IPS DF 4.7 (cell line): ENCODE measurements at regions not wholly inside any gene's neighbourhood (a gene's known extent, or its start where the extent isn't known, plus 50 kb on each side); places are given as distances from the start of the nearest gene placed in this dataset.
"Not testable (repeated sequence)": the region's sequence is repeated elsewhere in the genome, so short reads cannot be mapped to it uniquely, and the experiment has no call there.

Experiments
- DNase-seq: peaks from one replicate; pipeline ENCODE4 v3.0.0-alpha.2; 2013; ENCODE audit warnings: low spot score; ENCODE audit errors: extremely low read depth

DNA sequence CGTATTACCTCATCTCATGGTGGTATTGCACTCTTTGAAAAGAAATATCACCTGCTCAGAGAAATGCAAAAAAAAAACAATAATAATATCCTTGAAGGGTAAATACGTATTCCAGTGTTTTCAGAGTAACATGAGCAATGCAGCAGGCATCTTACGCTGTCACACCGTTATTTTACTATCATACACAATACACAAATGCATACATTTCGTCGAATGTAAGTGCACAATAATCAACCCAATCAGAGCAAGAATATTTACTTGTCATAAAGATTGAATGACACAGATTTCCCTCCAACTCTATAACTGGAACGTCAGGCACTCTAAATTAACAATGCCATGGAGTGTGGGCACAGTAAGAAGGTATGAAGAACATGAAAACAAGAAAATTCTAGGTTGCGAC, 1050.1 kb downstream of the PLA2G4A start:
- DNase-seq, result no peak

DNA sequence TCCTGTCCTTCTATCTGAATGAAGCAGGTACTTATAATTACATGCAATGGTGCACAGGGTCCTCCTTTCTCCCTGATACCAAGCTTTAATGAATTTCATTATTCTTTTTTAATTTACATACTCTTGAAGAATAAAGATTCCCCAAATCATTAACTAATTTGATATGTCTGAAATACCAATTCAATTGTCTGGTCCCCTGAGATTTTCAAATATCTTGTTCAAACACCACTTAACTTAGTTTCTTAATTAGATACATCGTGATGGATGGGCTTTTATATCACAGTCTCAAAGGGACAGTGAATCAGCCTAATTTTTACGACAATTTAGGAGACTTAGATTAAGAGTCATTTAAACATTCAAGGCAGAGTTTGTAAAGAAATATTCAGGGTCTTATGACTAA, 1054.6 kb downstream of the PLA2G4A start:
- no peak for DNase-seq

DNA sequence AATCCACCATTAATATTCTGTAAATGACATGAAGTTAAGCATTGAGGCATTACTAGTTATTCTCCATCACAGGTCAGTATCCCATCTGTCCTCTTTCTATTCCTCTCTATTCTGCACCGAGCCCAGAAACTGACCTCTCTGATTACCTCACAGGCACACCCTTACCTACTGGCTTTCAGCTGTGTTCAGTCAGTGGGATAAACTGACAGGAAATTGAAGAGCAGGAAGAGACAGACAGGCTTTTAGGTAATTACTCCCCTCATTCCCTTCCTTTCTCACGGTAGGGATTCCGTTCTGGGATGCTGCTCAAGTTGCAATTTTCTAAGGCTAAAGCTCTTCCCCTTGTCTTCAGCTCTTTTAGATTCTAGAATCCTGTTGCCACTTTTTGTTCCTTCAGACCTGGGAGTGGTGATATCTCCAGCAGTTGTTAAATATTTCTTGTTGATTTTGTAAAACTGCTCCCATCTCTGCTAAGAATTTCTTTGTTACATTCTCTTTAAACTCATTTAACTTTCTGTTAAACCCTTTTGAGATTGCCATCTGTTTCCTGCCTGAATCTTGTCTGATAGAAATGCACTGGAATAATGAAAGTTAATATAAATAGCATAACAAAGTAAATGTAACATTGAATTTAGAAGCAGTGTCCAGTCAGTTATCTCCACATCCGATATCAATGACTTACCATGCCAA, 1063.4 kb downstream of the PLA2G4A start:
- DNase-seq, result no peak

DNA sequence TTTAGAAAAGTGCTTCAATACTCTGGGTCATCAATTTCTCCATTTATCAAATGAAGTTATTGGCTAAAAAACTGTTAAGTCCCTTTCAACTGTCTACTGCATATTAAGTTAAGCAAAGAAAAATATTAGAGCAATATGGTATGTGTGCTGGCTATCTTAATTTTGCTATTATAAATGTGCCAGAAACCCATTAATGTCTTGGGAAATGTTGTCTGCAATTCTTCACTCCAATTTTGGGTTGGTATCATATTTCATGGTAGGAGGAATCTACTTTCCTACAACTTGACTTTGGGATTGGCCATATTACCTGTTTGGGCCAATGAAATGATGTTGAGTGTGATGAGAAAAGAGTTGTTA, 1063.9 kb downstream of the PLA2G4A start:
- DNase-seq, result no peak

DNA sequence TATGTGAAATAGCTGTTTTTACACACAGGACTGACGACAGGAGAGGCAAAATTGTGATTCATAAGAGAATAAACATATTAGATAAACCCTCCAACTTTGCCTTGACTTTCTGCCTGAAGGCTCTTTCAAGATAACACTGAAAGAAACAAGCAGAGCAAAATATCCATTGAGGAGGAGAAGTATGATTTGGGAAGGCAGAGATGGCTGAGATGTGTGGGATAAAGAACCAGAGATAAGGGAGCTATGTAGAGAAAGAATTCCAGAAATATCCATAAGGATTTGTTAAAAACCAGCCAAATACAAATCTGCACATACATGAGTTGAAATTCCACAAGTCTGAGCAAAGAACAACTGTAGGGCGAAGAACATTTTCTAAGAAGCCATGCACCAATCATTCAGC, 1064.7 kb downstream of the PLA2G4A start:
- DNase-seq, result no peak

DNA sequence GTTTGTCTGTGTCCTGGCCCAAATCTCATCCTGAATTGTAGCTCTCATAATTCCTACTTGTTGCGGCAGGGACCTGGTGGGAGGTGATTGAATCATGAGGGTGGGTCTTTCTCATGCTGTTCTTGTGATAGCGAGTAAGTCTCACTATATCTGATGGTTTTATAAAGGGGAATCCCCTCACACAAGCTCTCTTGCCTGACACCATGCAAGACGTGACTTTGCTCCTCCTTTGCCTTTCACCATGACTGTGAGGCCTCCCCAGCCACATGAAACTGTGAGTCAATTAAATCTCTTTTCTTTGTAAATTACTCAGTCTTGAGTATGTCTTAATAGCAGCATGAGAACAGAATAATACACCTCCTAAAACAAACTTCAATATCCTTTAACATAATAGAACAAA, 1065.6 kb downstream of the PLA2G4A start:
- DNase-seq, result no peak

DNA sequence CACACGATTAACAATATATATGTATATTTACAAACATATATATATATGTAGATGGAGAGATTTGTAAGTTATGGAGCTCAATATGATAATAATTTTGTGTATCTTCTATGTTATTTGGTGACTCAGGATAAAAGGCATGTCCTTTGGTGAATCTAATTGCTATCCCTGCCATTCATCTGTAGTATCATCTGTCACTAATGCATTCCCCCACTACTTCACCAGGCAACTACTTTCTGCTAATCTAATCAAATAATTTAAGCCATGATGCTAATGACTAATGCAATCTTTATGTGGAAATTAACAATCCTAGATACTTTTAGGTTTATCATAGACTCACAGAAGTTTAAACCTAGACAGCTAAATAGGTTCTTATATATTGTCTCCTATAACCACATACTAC, 1074.5 kb downstream of the PLA2G4A start:
- DNase-seq, result no peak

DNA sequence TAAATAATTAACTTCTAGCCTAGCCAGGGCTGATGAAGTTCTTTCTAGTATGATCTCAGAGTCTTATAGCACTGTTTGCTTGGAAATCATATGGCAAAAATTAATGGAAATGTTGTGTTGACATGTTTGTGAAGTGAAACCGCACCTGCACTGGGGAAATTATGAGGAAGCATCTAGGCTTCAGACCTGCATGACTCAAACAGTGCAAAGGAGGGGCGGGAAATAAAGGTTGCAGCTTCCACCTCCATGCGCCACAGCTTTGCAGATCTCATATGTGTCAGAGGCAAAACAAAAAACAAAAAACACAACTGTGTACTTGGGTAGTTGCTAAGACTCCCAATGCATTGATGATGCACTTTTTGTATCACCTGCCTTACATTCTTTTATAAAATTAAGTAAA, 1080.6 kb downstream of the PLA2G4A start:
- no peak for DNase-seq

DNA sequence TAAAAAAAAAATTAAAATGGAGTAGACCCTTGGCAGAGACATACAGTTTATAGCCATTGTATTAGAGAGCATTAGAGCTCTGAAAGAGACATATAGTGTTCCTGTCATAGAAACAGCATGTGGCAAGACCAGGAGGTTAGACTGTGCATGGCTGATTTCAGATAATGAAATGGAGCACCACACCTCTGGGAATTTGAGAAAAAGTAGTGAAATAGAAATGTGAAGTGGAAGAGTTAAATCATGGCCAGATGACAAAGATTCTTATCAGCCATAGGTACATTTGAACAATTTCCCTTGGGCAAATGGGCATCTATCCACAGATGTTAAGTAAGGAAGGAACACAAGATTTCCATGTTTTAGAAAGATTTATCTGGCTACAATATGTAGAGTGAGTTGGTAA, 1083.1 kb downstream of the PLA2G4A start:
- DNase-seq, result no peak

DNA sequence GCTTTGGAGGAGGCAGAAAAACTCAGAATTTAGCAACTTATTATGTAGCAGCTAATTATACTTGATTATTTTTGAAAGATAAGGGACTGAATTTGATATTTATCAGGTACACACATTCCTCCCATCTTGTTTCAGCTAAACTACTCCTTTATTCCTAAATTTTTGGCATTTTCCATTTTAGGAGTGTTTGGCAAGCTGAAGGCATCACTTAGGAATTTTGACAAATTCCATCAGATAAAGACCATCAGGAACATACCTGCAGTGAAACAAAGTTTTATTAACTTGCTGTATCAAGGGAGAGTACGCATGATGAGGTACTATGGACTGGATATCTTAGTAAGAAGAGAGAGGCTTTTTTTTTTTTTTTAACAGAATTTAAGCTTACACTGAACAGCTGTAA, 1092.2 kb downstream of the PLA2G4A start:
- no peak for DNase-seq

DNA sequence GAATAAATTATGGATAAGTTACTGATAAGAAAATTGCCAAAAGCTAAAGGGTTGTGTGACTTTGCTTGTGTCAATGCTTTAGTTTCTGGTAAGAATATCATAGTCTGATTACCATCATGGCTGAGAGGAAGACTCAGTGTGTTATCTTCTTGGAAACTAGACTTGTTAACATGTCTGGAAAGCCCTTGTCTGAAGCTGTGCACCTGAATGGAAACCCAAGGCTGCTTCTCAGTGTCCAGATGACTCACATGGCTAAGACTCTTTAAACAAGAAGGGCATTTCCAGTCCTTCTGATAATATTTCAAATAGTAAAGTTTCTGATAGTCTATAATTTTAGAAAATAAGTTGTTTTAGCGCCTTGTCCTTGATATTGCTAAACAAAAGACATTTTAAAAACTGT, 1092.7 kb downstream of the PLA2G4A start:
- DNase-seq, result no peak

DNA sequence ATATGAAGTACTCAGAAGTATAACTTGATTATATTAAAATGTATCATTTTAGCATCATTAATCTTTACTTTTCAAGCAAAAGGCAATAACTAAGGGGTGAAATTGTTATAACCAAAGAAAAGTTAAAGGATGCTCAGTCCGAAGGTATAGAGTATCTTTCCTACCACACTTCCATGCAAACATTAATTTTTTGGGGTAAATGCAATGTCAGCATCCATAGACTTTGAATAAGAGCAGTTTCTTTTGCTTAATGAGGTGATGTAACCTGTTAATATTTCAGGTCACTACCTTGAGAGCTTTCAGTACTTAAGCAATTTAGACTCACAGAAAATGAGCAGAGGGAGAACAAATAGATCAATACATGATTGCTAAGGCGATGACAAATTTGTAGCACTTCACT, 1093.5 kb downstream of the PLA2G4A start:
- no peak for DNase-seq

DNA sequence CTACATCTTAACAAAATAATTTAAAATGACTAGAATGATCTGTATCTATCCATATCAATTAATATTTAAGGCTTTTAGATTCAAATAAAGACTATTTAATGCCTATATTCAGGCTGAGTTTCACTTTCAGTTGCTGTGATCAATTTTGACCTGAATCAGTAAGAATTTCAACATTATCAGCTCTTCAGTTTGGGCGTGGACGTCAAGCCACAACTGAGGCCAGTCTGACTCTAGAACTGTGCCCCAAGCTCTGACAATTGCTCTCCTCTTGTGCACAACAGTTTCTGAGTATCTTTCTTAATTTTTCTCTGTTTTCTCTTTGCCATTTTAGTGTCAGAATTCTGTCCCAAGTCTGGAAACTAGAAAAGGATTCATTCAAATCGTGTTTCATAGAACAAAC, 1095.5 kb downstream of the PLA2G4A start:
- DNase-seq, result no peak

DNA sequence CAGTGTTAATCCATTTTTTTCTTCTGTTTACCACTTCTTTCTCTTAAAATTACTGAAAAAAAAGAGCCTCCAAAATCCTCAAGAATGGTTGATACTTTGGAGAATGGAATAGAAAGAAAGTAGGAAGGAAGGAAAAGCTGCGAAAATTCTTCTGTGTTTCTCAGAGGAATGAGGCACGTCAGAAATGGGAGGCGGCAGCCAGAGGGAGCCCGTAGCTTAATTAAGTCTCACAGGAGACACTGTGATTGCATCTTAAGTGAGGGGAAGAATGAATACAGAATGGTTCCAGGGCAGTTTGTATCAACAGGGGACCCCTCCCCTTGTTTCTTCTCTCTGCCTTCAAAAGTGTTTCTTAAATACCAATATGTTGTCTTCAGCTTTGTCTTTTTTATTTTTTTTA, 1099.5 kb downstream of the PLA2G4A start:
- DNase-seq, result no peak

DNA sequence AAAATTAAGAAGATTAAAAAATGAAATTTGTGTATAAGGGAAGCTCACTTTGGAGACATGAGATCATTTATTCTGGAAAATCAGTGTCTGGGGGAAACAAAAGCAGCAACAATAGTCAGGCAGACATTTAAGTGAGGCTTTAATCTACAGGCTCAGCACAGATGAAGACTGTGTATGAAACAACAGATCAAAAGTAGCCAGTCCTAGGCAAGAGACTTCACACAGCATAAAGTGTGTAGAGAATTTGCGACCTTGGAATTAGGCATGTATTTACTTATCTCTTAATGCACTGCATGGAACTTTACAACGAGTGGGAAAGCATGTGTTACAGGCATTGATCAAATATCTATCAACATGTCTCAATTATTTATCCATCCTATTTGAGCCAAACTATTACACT, 1099.9 kb downstream of the PLA2G4A start:
- DNase-seq, result no peak

DNA sequence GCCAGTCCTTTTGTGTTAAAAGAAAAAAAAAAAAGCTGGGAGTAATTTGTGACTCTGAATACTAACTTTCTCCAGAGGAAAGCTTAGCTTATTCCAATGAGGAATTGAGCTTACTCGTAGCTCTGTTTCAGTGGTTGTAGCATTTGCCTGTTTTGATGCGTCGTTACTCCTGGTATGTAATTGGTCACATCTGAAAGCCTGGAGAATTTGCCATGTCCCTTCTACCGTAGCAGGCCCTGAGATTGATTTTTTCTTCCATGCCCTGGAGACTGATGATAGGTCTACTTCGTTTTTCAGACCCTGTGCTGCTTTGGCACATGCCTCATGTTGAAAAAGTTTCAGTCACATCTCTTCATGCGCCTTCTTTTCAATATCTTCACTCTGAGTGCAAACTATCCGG, 1103.0 kb downstream of the PLA2G4A start:
- DNase-seq, result no peak

DNA sequence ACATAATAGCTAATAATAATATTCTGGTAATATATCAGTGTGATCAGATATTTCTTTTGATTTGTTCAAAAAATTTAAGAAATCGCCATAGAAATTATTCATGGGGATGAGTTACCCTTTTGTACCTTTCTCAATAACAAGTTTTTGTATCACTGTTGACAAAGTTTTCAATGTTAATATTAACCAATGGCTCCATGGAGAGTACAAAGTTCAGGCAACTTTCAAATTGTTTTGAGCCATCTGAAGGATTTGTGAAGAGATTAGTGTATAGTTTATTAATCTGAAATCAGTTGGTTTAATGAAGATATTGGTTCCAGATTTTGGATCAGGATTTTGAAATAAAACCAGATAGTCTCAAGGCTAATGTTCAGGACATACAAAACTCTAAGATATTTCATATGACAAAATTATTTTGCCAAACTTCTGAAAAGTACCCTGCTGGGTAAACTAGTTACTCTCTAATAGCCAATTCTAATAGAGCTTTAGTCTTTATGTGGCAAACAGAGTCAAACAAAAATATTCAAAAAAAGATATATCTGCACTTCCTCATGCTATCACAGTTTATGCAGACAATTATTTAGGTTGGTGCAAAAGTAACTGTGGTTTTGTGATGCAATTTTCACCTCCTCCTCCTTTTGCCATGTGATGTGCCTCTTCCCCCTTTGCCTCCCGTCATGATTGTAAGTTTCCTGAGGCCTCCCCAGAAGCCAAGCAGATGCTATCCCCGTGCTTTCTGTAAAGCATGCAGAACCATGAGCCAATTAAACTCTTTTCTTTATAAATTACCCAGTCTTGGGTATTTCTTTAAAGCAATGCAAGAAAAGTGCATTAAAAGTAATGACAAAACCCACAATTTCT, 1105.0 kb downstream of the PLA2G4A start:
- DNase-seq, result no peak

DNA sequence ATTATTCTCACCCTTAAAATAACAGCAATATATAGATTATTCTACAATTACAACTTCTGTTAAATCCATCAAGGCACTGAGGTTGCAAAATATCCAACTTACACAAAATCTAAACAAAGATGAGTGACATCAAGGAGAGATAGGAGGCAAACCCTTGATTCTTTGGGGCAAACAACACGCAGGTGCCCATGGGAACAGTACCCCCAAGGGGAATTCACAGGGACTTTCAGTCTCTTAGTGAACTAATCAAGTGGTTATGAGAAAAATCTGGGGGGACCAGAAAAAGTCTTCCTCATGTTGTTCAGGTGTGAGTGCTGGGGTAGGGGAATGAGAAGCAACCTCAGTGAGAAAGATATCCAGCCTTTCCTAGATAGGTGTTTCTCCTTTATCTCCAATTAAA, 1107.9 kb downstream of the PLA2G4A start:
- DNase-seq, result no peak

DNA sequence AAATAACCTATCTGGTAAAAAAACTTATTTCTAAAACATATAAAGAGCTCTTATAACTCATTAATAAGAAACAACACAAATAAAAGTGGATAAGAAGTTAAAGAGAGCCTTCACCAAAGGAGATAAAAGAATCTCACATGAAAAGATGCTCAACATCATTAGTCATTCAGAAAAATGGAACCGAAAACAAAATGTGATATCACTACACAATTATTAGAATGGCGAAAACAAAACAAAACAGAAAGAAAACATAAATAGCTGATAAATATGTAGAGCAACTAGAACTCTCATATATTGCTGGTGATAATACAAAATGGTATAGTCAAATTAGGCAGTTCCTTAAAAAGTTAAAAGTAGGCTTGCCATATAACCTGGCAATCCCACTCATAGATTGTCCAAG, 1109.3 kb downstream of the PLA2G4A start:
- DNase-seq, result no peak

DNA sequence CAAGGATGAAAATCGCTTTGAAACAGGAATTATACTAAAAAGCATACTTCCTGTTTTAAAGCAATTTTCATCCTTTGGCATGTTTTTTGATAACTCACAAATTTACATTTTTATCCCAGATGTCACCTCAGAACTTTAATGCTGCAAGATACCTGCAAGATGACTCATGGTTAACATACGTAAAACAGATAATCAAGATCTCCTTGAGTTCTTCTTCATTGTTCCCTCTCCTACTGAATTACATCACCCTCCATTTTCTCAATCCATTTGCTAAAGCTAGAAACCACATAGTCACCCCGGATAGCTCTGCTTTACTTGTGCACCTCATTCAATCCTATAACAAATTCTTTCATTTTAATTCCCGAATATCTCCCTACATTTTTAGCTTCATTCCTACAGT, 1114.2 kb downstream of the PLA2G4A start:
- DNase-seq, result no peak

DNA sequence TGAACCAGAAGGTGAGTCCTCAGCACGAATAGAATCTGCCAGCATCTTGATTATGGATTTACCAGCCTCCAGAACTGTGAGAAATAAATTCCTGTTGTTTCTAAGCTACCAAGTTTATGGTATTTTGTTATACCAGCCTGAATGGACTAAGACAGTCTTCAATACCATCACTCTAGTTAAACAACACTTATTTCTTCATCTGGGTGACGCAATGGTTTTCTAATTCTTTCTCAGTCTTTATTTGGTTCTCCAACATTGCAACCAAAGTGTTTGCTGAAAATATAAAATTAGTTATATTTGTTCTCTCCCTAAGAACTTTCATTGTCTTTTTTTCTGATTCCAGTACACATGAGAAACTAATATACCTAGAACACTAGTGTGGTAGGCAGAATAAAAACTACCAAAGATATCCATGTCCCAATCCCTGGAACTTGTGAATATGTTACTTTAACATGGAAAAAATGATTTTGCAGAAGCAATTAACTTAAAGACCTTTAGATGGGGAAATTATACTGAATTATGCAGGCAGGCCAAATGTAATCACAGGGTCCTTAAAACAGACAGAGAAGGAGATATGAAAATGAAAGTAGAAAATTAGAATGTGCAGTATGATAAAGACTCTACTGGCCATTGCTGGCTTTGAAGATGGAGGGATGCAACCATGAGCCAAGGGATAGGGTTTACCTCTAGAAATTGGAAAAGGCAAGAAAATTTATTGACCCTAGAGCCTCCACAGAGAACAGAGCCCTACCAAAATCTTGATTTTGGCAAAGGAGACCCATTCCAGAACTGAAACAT, 1115.1 kb downstream of the PLA2G4A start:
- no peak for DNase-seq

DNA sequence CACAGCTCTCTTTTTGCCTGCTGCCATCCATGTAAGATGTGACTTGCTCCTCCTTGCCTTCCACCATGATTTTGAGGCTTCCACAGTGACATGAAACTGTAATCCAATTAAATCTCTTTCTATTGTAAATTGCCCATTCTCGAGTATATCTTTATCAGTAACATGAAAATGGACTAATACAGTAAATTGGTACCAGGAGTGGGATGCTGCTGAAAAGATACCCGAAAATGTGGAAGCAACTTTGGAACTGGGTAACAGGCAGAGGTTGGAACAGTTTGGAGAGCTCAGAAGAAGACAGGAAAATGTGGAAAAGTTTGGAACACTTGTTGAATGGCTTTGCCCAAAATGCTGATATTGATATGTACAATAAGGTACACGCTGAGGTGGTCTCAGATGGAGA, 1117.9 kb downstream of the PLA2G4A start:
- not testable (repeated sequence) for DNase-seq
